Retinal pigment epithelial cell (primary cell): ENCODE measurements at regions not wholly inside any gene's neighbourhood (a gene's known extent, or its start where the extent isn't known, plus 50 kb on each side); places are given as distances from the start of the nearest gene placed in this dataset.

Experiments
- DNase-seq: peaks from one replicate; pipeline ENCODE4 v3.0.0-alpha.2; 2010; ENCODE audit warnings: low read depth
- H3K4me3 ChIP-seq: 2 replicates; pipeline ENCODE4 v1.5.1; 2011; ENCODE audit warnings: mild to moderate bottlenecking, low read length, control low read depth, moderate library complexity
- TF ChIP-seq, protein P1 (sequence below): conservative IDR thresholded peaks from 2 replicates; pipeline ENCODE4 v1.5.1; 2011; ENCODE audit warnings: low read depth, low read length, control low read depth, inconsistent platforms

DNA sequence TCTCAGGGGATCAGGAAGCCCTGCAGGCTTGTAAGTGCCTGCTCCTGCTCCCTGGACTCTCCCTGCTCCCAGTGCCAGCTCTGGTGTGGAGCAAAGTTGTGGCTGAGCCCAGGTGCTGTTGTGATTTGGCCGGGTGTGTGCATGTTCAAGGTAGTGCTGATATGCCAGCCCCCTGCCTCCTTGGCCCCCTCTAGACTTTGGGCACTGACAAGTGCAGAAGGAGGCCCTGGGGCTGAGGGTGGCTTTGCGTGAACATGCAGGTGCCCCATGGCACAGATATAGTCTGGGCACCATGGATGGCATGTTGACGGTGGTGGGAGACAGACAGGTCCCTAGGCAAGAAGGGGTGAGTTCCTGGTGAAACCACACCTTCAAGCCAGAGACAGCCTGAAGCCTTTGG lies 441.6 kb upstream of the CDH8 start:
- TF ChIP-seq, protein P1, sequence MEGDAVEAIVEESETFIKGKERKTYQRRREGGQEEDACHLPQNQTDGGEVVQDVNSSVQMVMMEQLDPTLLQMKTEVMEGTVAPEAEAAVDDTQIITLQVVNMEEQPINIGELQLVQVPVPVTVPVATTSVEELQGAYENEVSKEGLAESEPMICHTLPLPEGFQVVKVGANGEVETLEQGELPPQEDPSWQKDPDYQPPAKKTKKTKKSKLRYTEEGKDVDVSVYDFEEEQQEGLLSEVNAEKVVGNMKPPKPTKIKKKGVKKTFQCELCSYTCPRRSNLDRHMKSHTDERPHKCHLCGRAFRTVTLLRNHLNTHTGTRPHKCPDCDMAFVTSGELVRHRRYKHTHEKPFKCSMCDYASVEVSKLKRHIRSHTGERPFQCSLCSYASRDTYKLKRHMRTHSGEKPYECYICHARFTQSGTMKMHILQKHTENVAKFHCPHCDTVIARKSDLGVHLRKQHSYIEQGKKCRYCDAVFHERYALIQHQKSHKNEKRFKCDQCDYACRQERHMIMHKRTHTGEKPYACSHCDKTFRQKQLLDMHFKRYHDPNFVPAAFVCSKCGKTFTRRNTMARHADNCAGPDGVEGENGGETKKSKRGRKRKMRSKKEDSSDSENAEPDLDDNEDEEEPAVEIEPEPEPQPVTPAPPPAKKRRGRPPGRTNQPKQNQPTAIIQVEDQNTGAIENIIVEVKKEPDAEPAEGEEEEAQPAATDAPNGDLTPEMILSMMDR: no peak
- no peak for DNase-seq
- H3K4me3 ChIP-seq: no peak overlapping the region

DNA sequence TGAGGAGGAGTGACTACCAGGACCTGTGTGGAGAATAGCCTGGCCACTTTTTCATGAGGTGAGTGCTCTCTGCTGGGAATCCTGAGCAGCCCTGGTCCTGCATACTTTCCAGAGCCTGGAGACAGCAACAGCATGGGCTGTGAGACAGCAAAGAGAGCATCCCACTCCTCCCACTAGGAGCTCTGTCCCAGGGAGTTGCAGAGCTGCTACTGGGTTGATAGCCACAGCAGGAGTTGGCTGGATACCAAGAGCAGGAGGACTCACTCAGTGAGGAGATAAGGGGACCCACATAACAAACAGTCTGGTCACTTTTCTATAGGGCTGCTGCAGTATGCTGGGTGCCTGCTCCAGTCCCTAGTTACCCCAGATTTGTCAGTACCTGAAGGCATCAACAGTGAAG lies 439.3 kb upstream of the CDH8 start:
- TF ChIP-seq, protein P1: no peak
- DNase-seq: no peak
- H3K4me3 ChIP-seq: no peak overlapping the region

DNA sequence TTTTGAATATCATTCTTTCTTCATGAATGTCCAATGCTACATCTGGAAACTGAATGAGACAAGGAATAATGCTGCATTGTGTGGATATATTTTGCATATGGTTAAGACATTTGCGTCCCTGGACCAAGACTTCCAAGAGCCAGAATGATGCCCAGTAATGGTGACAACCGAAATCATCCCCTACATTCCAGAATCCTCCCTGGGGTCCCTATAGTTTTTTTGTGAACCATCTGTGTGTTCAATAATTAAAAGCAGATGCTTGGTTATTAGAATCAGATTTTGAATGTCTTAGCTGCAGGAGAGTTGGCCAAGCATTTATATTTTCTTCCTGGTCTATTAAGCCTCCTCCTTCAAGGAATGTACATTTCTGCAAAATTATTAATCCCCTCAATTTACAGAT lies 426.7 kb upstream of the CDH8 start:
- no peak for DNase-seq
- no peak overlapping the region for H3K4me3 ChIP-seq
- TF ChIP-seq, protein P1: no peak

DNA sequence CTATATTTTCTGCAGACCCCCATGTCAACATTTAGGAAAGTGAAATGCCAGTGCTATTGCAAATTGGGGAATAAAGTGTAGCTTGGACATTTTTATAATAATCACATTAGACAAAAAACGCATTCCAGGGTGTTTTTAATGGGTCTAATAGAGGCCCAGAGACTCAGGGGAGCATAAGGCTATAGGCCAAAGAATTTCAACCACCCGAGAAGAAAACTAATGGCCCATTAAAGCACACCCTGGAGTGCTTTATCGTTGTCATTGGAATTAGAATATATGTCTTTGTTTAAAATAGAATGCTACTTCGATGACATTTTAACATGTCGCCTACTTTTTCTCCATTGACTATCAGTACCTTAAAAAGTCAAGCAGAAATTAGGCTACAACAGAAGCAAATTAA lies 414.1 kb upstream of the CDH8 start:
- H3K4me3 ChIP-seq: no peak overlapping the region
- TF ChIP-seq, protein P1: no peak
- DNase-seq: no peak

DNA sequence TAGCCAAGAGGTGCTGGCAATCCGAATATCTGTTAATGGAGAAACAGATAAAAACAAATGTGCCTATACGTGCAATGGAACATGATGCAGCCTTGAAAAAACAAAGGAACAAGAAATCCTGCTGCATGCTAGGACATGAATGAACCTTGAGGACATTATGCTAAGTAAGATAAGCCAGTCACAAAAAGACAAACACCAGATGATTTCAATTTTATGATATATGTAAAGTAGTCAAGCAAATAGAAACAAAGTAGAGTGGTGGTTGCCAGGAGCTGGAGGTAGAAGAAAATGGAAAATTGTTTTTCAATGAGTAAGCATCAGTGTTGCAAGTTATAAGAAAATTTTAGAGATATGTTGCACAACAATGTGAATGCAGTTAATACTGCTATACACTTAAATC lies 409.7 kb upstream of the CDH8 start:
- no peak overlapping the region for H3K4me3 ChIP-seq
- TF ChIP-seq, protein P1: no peak
- DNase-seq: no peak

DNA sequence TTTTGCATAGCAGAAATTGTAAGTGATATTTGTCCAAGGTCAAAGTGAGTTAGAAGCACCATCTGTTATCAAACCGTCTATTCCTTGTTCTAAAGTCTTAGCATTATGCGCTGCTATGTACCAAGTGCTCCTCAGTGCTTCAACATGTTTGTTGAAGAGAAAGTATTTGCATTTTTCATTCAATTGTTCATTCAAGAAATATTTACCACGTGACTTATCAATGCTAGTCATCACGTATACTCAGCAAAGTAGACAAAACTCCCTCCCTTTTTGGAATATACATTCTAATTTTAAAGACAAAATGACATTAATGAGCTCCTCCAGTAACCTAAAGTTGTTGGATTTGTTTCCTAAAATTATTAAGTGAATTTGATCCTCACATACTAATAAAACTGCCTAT lies 388.0 kb upstream of the CDH8 start:
- TF ChIP-seq, protein P1: no peak
- no peak overlapping the region for H3K4me3 ChIP-seq
- no peak for DNase-seq

DNA sequence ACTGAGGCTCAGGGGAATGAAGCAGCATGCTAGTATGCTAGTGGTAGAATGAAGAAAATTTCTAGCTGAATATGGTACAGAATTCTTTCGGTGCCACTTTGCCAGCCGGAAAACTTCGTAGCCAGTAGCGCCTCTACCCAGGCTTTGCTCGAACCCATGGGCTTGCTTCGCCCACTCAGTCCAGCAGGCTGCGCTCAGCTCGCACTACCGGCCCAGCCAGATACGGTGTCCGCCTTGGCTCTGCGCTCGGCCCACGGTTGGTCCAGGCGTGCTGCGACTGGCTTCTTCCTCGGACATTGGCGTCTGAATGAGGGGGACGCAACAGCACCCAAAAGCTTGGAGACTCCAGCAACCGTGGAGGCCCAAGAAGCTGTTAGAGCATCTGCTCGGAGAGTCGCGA lies 372.5 kb upstream of the CDH8 start:
- TF ChIP-seq, protein P1: no peak
- no peak overlapping the region for H3K4me3 ChIP-seq
- DNase-seq: no peak
